ENCODE measurements at regions not wholly inside any gene's neighbourhood (a gene's known extent, or its start where the extent isn't known, plus 50 kb on each side); places are given as distances from the start of the nearest gene placed in this dataset.

DNA sequence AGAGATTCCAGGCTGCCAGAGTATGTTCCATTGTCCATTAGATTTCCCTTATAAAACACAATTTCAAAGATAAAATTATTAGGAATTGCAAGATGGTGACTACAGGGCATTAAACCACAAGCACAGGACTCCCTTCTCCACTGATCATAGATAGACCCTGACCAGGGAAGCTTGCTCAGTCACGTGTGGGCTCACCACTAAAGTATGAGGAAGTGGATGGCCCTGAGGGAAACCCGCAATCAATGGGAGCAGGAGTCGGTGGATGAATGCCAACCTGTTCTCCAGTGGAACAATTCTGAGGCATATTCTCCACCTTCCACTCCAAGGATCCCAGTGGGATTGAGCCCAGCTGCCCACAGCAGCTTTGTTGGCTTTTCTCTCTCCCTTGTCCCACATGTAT, 515.7 kb downstream of the BCOR start:
- TF ChIP-seq, protein P1, sequence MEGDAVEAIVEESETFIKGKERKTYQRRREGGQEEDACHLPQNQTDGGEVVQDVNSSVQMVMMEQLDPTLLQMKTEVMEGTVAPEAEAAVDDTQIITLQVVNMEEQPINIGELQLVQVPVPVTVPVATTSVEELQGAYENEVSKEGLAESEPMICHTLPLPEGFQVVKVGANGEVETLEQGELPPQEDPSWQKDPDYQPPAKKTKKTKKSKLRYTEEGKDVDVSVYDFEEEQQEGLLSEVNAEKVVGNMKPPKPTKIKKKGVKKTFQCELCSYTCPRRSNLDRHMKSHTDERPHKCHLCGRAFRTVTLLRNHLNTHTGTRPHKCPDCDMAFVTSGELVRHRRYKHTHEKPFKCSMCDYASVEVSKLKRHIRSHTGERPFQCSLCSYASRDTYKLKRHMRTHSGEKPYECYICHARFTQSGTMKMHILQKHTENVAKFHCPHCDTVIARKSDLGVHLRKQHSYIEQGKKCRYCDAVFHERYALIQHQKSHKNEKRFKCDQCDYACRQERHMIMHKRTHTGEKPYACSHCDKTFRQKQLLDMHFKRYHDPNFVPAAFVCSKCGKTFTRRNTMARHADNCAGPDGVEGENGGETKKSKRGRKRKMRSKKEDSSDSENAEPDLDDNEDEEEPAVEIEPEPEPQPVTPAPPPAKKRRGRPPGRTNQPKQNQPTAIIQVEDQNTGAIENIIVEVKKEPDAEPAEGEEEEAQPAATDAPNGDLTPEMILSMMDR (IDR thresholded peaks at IDR 0.05; ENCODE audit: low read depth, low read length): no peak
- no peak for TF ChIP-seq EZH2phosphoT487 (IDR thresholded peaks at IDR 0.05; ENCODE audit: low read depth)

All from OCI-LY3 (cell line).